KOPT-K1 (cell line): ENCODE measurements at regions not wholly inside any gene's neighbourhood (a gene's known extent, or its start where the extent isn't known, plus 50 kb on each side); places are given as distances from the start of the nearest gene placed in this dataset.

Experiments
- H3K27ac ChIP-seq: fragments of 200-600 bp; sonication (generic); 2 replicates; pipeline ENCODE4 v1.5.1; 2016; ENCODE audit warnings: antibody characterized with exemption, mild to moderate bottlenecking, low read depth, low read length; ENCODE audit not compliant: poor library complexity, severe bottlenecking
- H3K36me3 ChIP-seq: fragments of 200-600 bp; sonication (generic); 2 replicates; pipeline ENCODE4 v1.5.1; 2017; ENCODE audit warnings: antibody characterized with exemption, mild to moderate bottlenecking, low read length, moderate library complexity; ENCODE audit not compliant: insufficient read depth
- H3K9me3 ChIP-seq: fragments of 200-600 bp; sonication (generic); 2 replicates; pipeline ENCODE4 v1.5.1; 2017; ENCODE audit warnings: antibody characterized with exemption, low read length, mild to moderate bottlenecking; ENCODE audit not compliant: insufficient read depth, poor library complexity, severe bottlenecking

GRCh38 chr2:61774351-61774750 is 79.5 kb downstream of the FAM161A start:
- H3K9me3 ChIP-seq = no peaks in the 10 kb centered on the region
- no peak overlapping the region for H3K27ac ChIP-seq
- H3K36me3 ChIP-seq = no peaks in the 10 kb centered on the region

DNA sequence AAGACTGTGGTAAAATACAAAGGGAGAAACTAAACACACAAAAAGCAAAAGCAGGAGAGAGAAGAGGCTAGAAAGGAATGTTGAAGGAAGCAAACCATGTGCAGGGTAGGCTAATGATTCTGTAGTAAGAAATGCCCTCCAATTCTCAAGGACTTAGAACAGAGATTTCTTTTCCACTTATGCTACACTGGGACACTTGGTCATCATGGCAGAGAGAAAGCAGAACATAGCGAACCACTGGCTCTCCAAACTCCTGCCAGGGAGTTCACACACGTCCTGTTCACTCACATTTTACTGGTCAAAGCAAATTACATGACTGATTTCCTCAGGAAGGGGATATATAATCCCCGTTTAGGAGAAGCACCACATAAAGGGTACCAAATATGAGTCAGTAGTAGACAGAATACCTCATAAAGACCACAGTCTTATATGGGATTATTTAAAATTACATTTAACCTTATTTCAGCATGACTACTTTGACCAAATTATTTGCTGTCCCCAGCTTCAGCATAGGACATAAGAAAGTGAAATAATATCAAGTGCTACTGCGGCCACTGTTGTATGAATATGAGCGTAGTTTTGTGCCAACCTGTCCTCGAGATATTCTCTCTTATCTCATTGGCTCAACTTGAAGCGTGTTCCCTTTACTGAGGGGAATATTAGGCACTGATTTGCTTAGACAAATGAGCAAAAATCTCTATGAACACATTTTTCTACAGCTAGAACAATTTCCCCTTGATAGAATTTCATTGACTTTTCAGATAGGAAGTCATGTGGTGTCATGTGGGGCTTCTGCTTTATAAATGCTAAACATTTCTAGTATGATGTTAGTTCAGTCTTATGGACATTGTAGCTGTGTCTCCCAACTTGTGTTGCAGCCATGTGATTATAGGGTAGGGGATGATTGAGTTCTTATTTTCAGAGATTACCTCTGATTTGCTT is 81.7 kb downstream of the FAM161A start:
- no peaks in the 10 kb centered on the region for H3K9me3 ChIP-seq
- H3K36me3 ChIP-seq = no peaks in the 10 kb centered on the region
- H3K27ac ChIP-seq = no peak overlapping the region

DNA sequence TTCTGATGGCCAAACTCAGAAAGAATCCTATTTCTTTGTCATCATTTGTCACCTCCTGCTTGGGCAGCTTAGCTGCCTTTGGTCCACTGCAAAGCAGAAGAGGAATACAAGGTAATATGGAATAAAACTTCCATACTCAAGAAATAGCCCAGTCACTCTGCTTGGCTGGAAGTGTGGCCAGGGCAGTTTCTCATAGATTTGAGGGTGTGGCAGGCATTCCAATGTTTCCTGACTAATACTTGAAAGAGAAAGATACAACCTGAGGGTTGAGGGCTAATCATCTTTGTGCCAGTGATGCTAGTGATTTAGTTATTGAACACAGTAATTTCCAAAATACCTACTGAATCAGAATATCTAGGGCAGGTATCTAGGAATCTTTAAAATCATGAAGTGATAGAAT is 83.1 kb downstream of the FAM161A start:
- no peaks in the 10 kb centered on the region for H3K36me3 ChIP-seq
- H3K9me3 ChIP-seq = no peaks in the 10 kb centered on the region
- H3K27ac ChIP-seq = no peak overlapping the region

DNA sequence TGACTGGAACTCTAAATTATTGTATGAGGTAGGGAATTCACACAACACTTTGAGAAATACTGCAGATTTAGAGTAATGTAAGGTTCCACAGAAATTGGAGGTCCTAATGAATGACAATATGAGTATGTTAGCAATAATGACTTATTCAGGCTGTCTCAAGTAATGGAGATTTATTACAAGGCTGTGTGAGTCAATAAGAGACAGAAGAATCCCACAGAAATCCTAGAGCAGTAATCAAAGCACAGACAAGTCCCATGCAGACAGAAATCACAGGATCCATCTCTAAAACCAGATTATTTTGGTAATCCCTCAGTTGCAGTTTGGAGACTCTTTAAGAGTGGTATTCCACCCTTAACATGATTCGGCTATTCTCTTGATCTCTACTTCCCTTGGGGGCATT is 83.6 kb downstream of the FAM161A start:
- Histone ChIP-seq H3K9me3 (no peaks in the 10 kb centered on the region), H3K27ac (no peak overlapping the region), H3K36me3 (no peaks in the 10 kb centered on the region)

GRCh38 chr2:61769093-61769675 is 84.7 kb downstream of the FAM161A start:
- no peaks in the 10 kb centered on the region for H3K36me3 ChIP-seq
- H3K27ac ChIP-seq = no peak overlapping the region
- no peaks in the 10 kb centered on the region for H3K9me3 ChIP-seq

GRCh38 chr2:61764035-61764800 is 89.6 kb downstream of the FAM161A start:
- Histone ChIP-seq H3K9me3 (no peaks in the 10 kb centered on the region), H3K36me3 (no peaks in the 10 kb centered on the region), H3K27ac (peak overlapping the region; percentile 75)

- Histone ChIP-seq H3K9me3 (no peaks in the 10 kb centered on the region), H3K27ac (peak overlapping the region; percentile 75), H3K36me3 (no peaks in the 10 kb centered on the region)
Measured at GRCh38 chr2:61763605-61764034, 90.2 kb downstream of the FAM161A start.

DNA sequence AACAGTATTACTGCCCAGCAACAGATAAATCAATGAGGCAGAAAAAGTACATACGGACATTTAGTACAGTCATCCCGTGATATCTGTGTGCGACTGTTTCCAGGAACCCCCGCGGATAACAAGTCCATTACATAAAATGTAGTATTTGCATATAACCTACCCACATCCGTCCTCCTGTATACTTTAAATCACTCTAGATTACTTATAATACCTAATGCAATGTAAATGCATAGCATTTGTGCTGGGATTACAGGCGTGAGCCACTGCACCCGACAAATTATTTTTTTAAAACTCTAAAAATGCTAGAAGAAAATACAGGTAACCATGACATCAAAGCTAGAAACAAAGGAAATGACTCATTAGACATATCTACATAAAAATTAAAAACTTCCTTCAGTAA is 91.6 kb downstream of the FAM161A start:
- Histone ChIP-seq H3K9me3 (no peaks in the 10 kb centered on the region), H3K27ac (no peak overlapping the region), H3K36me3 (no peaks in the 10 kb centered on the region)

- no peaks in the 10 kb centered on the region for H3K9me3 ChIP-seq
- H3K27ac ChIP-seq = no peak overlapping the region
- H3K36me3 ChIP-seq = no peaks in the 10 kb centered on the region
Measured at GRCh38 chr2:61759718-61760117, 94.1 kb downstream of the FAM161A start.

DNA sequence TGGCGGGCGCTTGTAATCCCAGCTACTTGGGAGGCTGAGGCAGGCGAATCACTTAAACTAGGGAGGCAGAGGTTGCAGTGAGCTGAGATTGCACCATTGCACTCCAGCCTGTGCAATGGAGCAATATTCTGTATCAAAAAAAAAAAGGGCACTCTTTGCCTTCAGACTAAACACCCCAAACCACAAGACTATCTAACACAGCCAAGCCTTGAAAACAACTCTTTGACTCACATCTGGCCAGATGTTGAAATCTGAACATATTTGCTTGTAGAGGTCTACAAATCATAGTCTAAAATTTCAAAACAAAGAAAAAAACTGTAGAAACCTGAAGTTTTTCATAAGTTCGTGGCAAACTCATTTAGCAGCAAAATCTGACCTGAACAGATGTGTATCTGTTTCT is 94.9 kb downstream of the FAM161A start:
- Histone ChIP-seq H3K36me3 (no peaks in the 10 kb centered on the region), H3K27ac (no peak overlapping the region), H3K9me3 (no peaks in the 10 kb centered on the region)

- H3K9me3 ChIP-seq = no peaks in the 10 kb centered on the region
- H3K36me3 ChIP-seq = no peaks in the 10 kb centered on the region
- no peak overlapping the region for H3K27ac ChIP-seq
Measured at GRCh38 chr2:61758159-61758558, 95.7 kb downstream of the FAM161A start.

GRCh38 chr2:61753512-61753911 is 100.3 kb downstream of the FAM161A start:
- no peaks in the 10 kb centered on the region for H3K36me3 ChIP-seq
- H3K9me3 ChIP-seq = no peaks in the 10 kb centered on the region
- H3K27ac ChIP-seq = no peak overlapping the region

GRCh38 chr2:61750624-61751023 is 103.2 kb downstream of the FAM161A start:
- Histone ChIP-seq H3K9me3 (no peaks in the 10 kb centered on the region), H3K27ac (no peak overlapping the region), H3K36me3 (no peaks in the 10 kb centered on the region)

DNA sequence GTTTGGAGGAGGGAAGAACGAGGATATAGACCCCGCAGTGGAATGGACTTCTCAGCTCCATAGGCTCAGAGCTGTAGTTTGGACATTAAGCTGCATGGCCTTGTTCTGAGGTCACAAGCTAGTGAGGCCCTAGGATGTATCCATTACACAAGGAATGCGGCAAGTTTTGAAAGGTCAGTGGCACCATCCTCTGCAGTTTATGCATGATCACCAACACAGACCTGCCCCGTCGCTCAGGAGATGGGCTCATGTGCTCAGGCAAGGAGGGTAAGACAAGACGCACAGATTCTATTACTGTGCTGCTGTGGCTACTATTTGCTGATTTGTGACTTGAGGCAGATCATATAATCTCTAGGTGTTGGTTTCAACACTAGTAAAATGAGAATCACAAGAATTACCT is 110.9 kb downstream of the FAM161A start:
- no peak overlapping the region for H3K27ac ChIP-seq
- H3K36me3 ChIP-seq = no peaks in the 10 kb centered on the region
- H3K9me3 ChIP-seq = no peaks in the 10 kb centered on the region

GRCh38 chr2:61737841-61738240 is 116.0 kb downstream of the FAM161A start:
- Histone ChIP-seq H3K36me3 (no peaks in the 10 kb centered on the region), H3K9me3 (no peaks in the 10 kb centered on the region), H3K27ac (no peak overlapping the region)
